CD14-positive monocyte (primary cell): ENCODE measurements at regions not wholly inside any gene's neighbourhood (a gene's known extent, or its start where the extent isn't known, plus 50 kb on each side); places are given as distances from the start of the nearest gene placed in this dataset.
"Not testable (repeated sequence)": the region's sequence is repeated elsewhere in the genome, so short reads cannot be mapped to it uniquely, and the experiment has no call there.

Experiments used
- DNase-seq, 3 donors: peaks; one replicate each; pipeline ENCODE4 v3.0.0-alpha.2; 2011 to 2022
- H2AFZ ChIP-seq: 2 replicates; pipeline ENCODE4 v1.6.0; 2012; ENCODE audit warnings: mild to moderate bottlenecking, low read depth, low read length, inconsistent platforms; ENCODE audit not compliant: insufficient read depth, poor library complexity, severe bottlenecking
- H3K27ac ChIP-seq, 2 donors: 1 replicate in 1 of 2; 2 replicates in 1 of 2; pipeline ENCODE4 v1.5.1; 2012 to 2013; ENCODE audit warnings: low read length in 2 of 2, control low read depth in 1 of 2, inconsistent platforms in 1 of 2, low read depth in 1 of 2, mild to moderate bottlenecking in 1 of 2
- H3K27me3 ChIP-seq, 2 donors: one replicate each; pipeline versions ENCODE4 v1.6.0 to v1.6.1; 2011 to 2013; ENCODE audit warnings: low read length in 2 of 2; ENCODE audit not compliant: control insufficient read depth in 2 of 2, insufficient read depth in 2 of 2
- H3K36me3 ChIP-seq, 2 donors: replicated peaks in 1 of 2; 1 replicate in 1 of 2; 2 replicates in 1 of 2; pipeline versions ENCODE4 v1.5.1 to v1.6.1; 2012 to 2013; ENCODE audit warnings: low read length in 2 of 2, control low read depth in 1 of 2, inconsistent platforms in 1 of 2, mild to moderate bottlenecking in 1 of 2; ENCODE audit not compliant: insufficient read depth in 2 of 2, control insufficient read depth in 1 of 2
- H3K4me1 ChIP-seq, 2 donors: 1 replicate in 1 of 2; 2 replicates in 1 of 2; pipeline versions ENCODE4 v1.5.1 to v1.6.1; 2012 to 2013; ENCODE audit warnings: low read length in 2 of 2, control low read depth in 1 of 2, inconsistent platforms in 1 of 2, mild to moderate bottlenecking in 1 of 2, moderate library complexity in 1 of 2; ENCODE audit not compliant: insufficient read depth in 2 of 2, control insufficient read depth in 1 of 2
- H3K4me2 ChIP-seq: replicated peaks from 2 replicates; pipeline ENCODE3; 2012; ENCODE audit warnings: low read length, moderate library complexity, mild to moderate bottlenecking; ENCODE audit not compliant: poor library complexity, severe bottlenecking; ENCODE audit errors: extremely low read depth
- H3K4me3 ChIP-seq, 3 experiments: fragments of 200-600 bp in 1 of 3; sonication (generic) in 1 of 3; replicated peaks in 1 of 3; 1 replicate in 2 of 3; 2 replicates in 1 of 3; pipeline ENCODE4 v1.5.1; 2011 to 2013; ENCODE audit warnings: low read length in 3 of 3, mild to moderate bottlenecking in 3 of 3, control low read depth in 2 of 3, low read depth in 2 of 3, inconsistent platforms in 1 of 3, moderate library complexity in 1 of 3
- H3K79me2 ChIP-seq: 2 replicates; pipeline ENCODE4 v1.6.0; 2012; ENCODE audit warnings: mild to moderate bottlenecking, control low read depth, inconsistent platforms, low read length, moderate library complexity; ENCODE audit not compliant: insufficient read depth
- H3K9ac ChIP-seq: 2 replicates; pipeline ENCODE4 v1.6.0; 2017; ENCODE audit warnings: low read length, mild to moderate bottlenecking; ENCODE audit not compliant: insufficient read depth, poor library complexity, severe bottlenecking
- H3K9me3 ChIP-seq, 2 donors: replicated peaks in 1 of 2; 1 replicate in 1 of 2; 2 replicates in 1 of 2; pipeline versions ENCODE4 v1.5.1 to v1.6.1; 2012 to 2013; ENCODE audit warnings: low read length in 2 of 2, control low read depth in 1 of 2; ENCODE audit not compliant: control insufficient read depth in 1 of 2, insufficient read depth in 1 of 2
- H4K20me1 ChIP-seq: 2 replicates; pipeline ENCODE4 v1.6.0; 2012; ENCODE audit warnings: mild to moderate bottlenecking, low read length, control low read depth, moderate library complexity; ENCODE audit not compliant: insufficient read depth
- H3K27ac Mint-ChIP-seq, 7 donors: one replicate each; pipeline ENCODE4 v1.8.0; 2020; ENCODE audit warnings: mild to moderate bottlenecking in 7 of 7, mixed read lengths in 7 of 7, moderate library complexity in 6 of 7, inconsistent platforms in 2 of 7
- H3K27me3 Mint-ChIP-seq, 3 donors: one replicate each; pipeline ENCODE4 v1.8.0; 2021 to 2022; ENCODE audit warnings: low read depth in 3 of 3, mild to moderate bottlenecking in 3 of 3, mixed read lengths in 3 of 3, moderate library complexity in 3 of 3, inconsistent platforms in 1 of 3
- H3K36me3 Mint-ChIP-seq, 2 donors: one replicate each; pipeline ENCODE4 v1.8.0; 2020; ENCODE audit warnings: mixed read lengths in 2 of 2, inconsistent platforms in 1 of 2, mild to moderate bottlenecking in 1 of 2
- H3K4me1 Mint-ChIP-seq: one replicate; pipeline ENCODE4 v1.8.0; 2020; ENCODE audit warnings: mild to moderate bottlenecking, mixed read lengths
- H3K4me3 Mint-ChIP-seq, 2 donors: one replicate each; pipeline ENCODE4 v1.8.0; 2020; ENCODE audit warnings: mild to moderate bottlenecking in 2 of 2, mixed read lengths in 2 of 2, moderate library complexity in 1 of 2
- H3K9me3 Mint-ChIP-seq, 7 donors: one replicate each; pipeline ENCODE4 v1.8.0; 2020 to 2022; ENCODE audit warnings: mixed read lengths in 7 of 7, mild to moderate bottlenecking in 6 of 7, moderate library complexity in 6 of 7, inconsistent platforms in 2 of 7
- CTCF ChIP-seq: fragments of 200-600 bp; IDR thresholded peaks from one replicate; pipeline ENCODE4 v1.8.0; 2022; ENCODE audit warnings: antibody characterized with exemption, mild to moderate bottlenecking
- WGBS: methylation state at CpG from one replicate; pipeline ENCODE4 v1.1.5; 2013; ENCODE audit warnings: missing lambda C conversion rate; ENCODE audit not compliant: insufficient coverage; 5-methylcytosine and 5-hydroxymethylcytosine counted together
- intact Hi-C, 2 donors: fragments of 100-400 bp; cut with micrococcal nuclease; formaldehyde crosslinking; loops; one replicate each; pipeline versions ENCODE4 v1.15.0 to v1.15.1; 2023

GRCh38 chr11:134938212-134938611 lies 526.2 kb upstream of the B3GAT1 start:
- H3K27ac Mint-ChIP-seq, result no peak overlapping the region
- Histone ChIP-seq H2AFZ (no peak overlapping the region), H3K4me1 (no peaks in the 10 kb centered on the region), H3K27me3 (no peaks in the 10 kb centered on the region), H4K20me1 (no peaks in the 10 kb centered on the region), H3K9ac (no peak overlapping the region), H3K36me3 (no peaks in the 10 kb centered on the region), H3K27ac (no peak overlapping the region), H3K4me2 (no peak overlapping the region), H3K79me2 (no peaks in the 10 kb centered on the region), H3K4me3 (no peak overlapping the region), H3K9me3 (peaks cover 0 to 3% of the 10 kb centered on the region in 2 donors)
- no peak for DNase-seq
- H3K9me3 Mint-ChIP-seq, result peaks cover 0 to 18% (median 7%) of the 10 kb centered on the region in 7 donors
- H3K4me1 Mint-ChIP-seq, result no peaks in the 10 kb centered on the region
- no peak for TF ChIP-seq CTCF
- H3K27me3 Mint-ChIP-seq, result peaks cover 0 to 3% (median 2%) of the 10 kb centered on the region in 3 donors
- no CpG with 5 or more reads among the region's 1 CpG for whole genome bisulfite sequencing
- H3K4me3 Mint-ChIP-seq, result no peak overlapping the region
- intact Hi-C loops, result no loop called here
- H3K36me3 Mint-ChIP-seq, result no peaks in the 10 kb centered on the region

GRCh38 chr11:134937193-134937592 lies 525.2 kb upstream of the B3GAT1 start:
- H3K4me3 Mint-ChIP-seq, result not testable (repeated sequence)
- WGBS, result 86% methylated on average over 14 of the region's 14 CpGs

More at GRCh38 chr11:134937193-134937592, 525.2 kb upstream of the B3GAT1 start:
- H2AFZ ChIP-seq, H3K27ac Mint-ChIP-seq, H4K20me1 ChIP-seq, H3K36me3 ChIP-seq, H3K4me2 ChIP-seq, H3K9ac ChIP-seq, H3K4me3 ChIP-seq, H3K4me1 ChIP-seq, DNase-seq, H3K27me3 ChIP-seq, H3K36me3 Mint-ChIP-seq, H3K9me3 ChIP-seq, H3K27me3 Mint-ChIP-seq, H3K27ac ChIP-seq, intact Hi-C loops, H3K79me2 ChIP-seq, H3K4me1 Mint-ChIP-seq: not testable (repeated sequence)
- peaks cover 0 to 24% (median 11%) of the 10 kb centered on the region in 7 donors for H3K9me3 Mint-ChIP-seq
